Mesendoderm (in vitro differentiated cells): ENCODE measurements at regions not wholly inside any gene's neighbourhood (a gene's known extent, or its start where the extent isn't known, plus 50 kb on each side); places are given as distances from the start of the nearest gene placed in this dataset.
A peak's percentile ranks its signal among the peaks of the same experiment; 100 is the strongest.

ENCODE experiments used
- DNase-seq: peaks from one replicate; pipeline ENCODE4 v3.0.0; 2013
- H2AK5ac ChIP-seq: 2 replicates; pipeline ENCODE4 v1.6.1; 2013; ENCODE audit warnings: low read length, inconsistent platforms
- H2BK120ac ChIP-seq: 2 replicates; pipeline ENCODE4 v1.6.1; 2013; ENCODE audit warnings: low read depth, mild to moderate bottlenecking, low read length, moderate library complexity, mixed read lengths
- H2BK15ac ChIP-seq: replicated peaks from 2 replicates; pipeline ENCODE4 v1.6.1; 2013; ENCODE audit warnings: low read depth, mild to moderate bottlenecking, moderate library complexity
- H2BK5ac ChIP-seq: 2 replicates; pipeline ENCODE4 v1.6.1; 2013; ENCODE audit warnings: low read length, inconsistent platforms
- H3K18ac ChIP-seq: 2 replicates; pipeline ENCODE4 v1.6.1; 2013; ENCODE audit warnings: mild to moderate bottlenecking, low read length, mixed read lengths
- H3K23ac ChIP-seq: one replicate; pipeline ENCODE4 v1.6.1; 2013; ENCODE audit warnings: low read length
- H3K27ac ChIP-seq: 2 replicates; pipeline ENCODE4 v1.5.1; 2013; ENCODE audit warnings: low read depth, mild to moderate bottlenecking, inconsistent platforms, low read length, moderate library complexity
- H3K27me3 ChIP-seq: 2 replicates; pipeline ENCODE4 v1.6.1; 2013; ENCODE audit warnings: low read length, control low read depth, mild to moderate bottlenecking, inconsistent platforms; ENCODE audit not compliant: insufficient read depth, poor library complexity
- H3K36me3 ChIP-seq: 2 replicates; pipeline ENCODE4 v1.6.1; 2013; ENCODE audit warnings: low read length, inconsistent platforms; ENCODE audit not compliant: control insufficient read depth, insufficient read depth
- H3K4ac ChIP-seq: one replicate; pipeline ENCODE4 v1.6.1; 2013; ENCODE audit warnings: low read depth, mild to moderate bottlenecking, low read length, moderate library complexity
- H3K4me1 ChIP-seq: 2 replicates; pipeline ENCODE4 v1.6.1; 2013; ENCODE audit warnings: low read depth, low read length, inconsistent platforms; ENCODE audit not compliant: control insufficient read depth
- H3K4me2 ChIP-seq: 2 replicates; pipeline ENCODE4 v1.6.1; 2013; ENCODE audit warnings: low read length
- H3K4me3 ChIP-seq: 2 replicates; pipeline ENCODE4 v1.5.1; 2013; ENCODE audit warnings: mild to moderate bottlenecking, low read length
- H3K56ac ChIP-seq: one replicate; pipeline ENCODE4 v1.6.1; 2013; ENCODE audit warnings: low read length
- H3K79me1 ChIP-seq: 2 replicates; pipeline ENCODE4 v1.6.1; 2013; ENCODE audit warnings: low read length, inconsistent platforms
- H3K79me2 ChIP-seq: 2 replicates; pipeline ENCODE4 v1.6.1; 2013; ENCODE audit warnings: mild to moderate bottlenecking, low read length; ENCODE audit not compliant: control insufficient read depth, insufficient read depth
- H3K9ac ChIP-seq: 2 replicates; pipeline ENCODE4 v1.6.1; 2013; ENCODE audit warnings: low read length, inconsistent platforms
- H4K5ac ChIP-seq: one replicate; pipeline ENCODE4 v1.6.1; 2013; ENCODE audit warnings: low read length
- H4K8ac ChIP-seq: one replicate; pipeline ENCODE4 v1.6.1; 2013; ENCODE audit warnings: low read depth, mild to moderate bottlenecking, control low read depth, low read length, moderate library complexity
- WGBS: extraction: QIAGEN DNeasy Blood & Tissue Kit; methylation state at CpG from one replicate; pipeline ENCODE4 v1.1.7; 2013; ENCODE audit warnings: low lambda C conversion rate, missing lambda C conversion rate; ENCODE audit not compliant: insufficient coverage; ENCODE audit errors: extremely low coverage; 5-methylcytosine and 5-hydroxymethylcytosine counted together

DNA sequence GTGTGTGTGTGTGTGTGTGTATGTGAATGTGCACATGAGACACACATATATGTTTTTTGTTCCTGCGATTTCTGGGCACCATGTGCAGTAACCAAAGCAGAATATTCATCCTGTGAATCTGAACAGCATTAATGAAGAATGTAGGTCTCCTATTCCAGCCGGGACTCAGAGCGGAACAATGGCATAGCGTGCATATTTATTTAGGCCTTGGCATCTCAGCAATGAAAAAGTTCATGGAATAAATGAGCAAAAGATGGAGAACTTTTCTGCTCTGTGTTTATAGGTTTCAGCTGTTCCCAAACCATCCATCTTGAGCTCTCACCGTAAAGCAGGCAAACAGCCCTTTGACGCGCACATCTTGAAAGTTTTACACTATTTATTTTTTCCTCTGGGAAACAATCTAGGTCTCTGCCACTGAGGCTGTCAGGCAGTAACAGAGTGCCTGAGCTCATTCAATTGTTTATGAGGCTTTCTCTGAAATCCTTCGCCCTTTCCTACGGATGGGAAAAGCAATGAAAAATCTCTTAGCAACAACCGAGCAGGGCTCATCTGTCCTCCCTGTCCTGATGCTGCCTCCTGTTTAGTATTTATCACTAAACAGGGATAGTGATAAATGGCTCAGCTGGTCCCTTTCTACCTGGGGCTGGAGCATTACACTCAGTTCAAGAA is 65.9 kb upstream of the KCNK12 start:
- H2BK120ac ChIP-seq = no peak overlapping the region
- H3K79me2 ChIP-seq = no peaks in the 10 kb centered on the region
- no peak overlapping the region for H3K4me2 ChIP-seq
- H3K27me3 ChIP-seq = no peaks in the 10 kb centered on the region
- no peak overlapping the region for H2AK5ac ChIP-seq
- no peak overlapping the region for H2BK5ac ChIP-seq
- H3K27ac ChIP-seq = no peak overlapping the region
- no peak overlapping the region for H3K4ac ChIP-seq
- H3K36me3 ChIP-seq = no peaks in the 10 kb centered on the region
- no peak overlapping the region for H4K8ac ChIP-seq
- H3K56ac ChIP-seq = no peak overlapping the region
- DNase-seq = no peak
- H3K23ac ChIP-seq = no peak overlapping the region
- no CpG with 5 or more reads among the region's 10 CpGs for WGBS
- H3K4me3 ChIP-seq = no peak overlapping the region
- no peaks in the 10 kb centered on the region for H3K4me1 ChIP-seq
- H3K79me1 ChIP-seq = no peaks in the 10 kb centered on the region
- no peak overlapping the region for H3K18ac ChIP-seq
- H3K9ac ChIP-seq = no peak overlapping the region
- H2BK15ac ChIP-seq = no peak overlapping the region
- no peak overlapping the region for H4K5ac ChIP-seq

DNA sequence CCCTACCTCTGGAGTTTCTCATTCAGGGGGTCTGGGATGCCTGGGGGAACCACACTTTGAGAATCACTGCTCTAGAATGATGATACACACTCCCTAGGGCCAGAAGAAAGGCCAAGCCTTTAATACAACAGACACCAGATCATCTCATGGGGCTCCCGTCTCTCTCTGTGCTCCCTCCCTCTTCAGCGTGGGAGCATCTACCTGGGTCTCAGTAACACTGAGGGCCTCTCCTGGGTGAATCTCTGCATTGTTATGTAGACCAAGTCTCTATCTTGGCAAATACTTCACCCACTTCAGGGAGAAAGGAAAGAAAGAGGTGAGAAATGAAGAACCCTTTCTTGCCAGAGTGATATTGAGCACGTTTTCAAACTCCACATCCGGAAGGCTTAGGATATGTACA is 65.4 kb upstream of the KCNK12 start:
- no peak overlapping the region for H4K5ac ChIP-seq
- H3K56ac ChIP-seq = no peak overlapping the region
- H3K36me3 ChIP-seq = no peaks in the 10 kb centered on the region
- no peak overlapping the region for H2BK120ac ChIP-seq
- H3K79me1 ChIP-seq = no peaks in the 10 kb centered on the region
- no peaks in the 10 kb centered on the region for H3K79me2 ChIP-seq
- H3K4me2 ChIP-seq = no peak overlapping the region
- H2BK5ac ChIP-seq = no peak overlapping the region
- no peak overlapping the region for H2BK15ac ChIP-seq
- H3K18ac ChIP-seq = no peak overlapping the region
- no CpG with 5 or more reads among the region's 4 CpGs for WGBS
- DNase-seq = no peak
- no peak overlapping the region for H3K4ac ChIP-seq
- H2AK5ac ChIP-seq = no peak overlapping the region
- H3K27ac ChIP-seq = no peak overlapping the region
- no peaks in the 10 kb centered on the region for H3K4me1 ChIP-seq
- H3K9ac ChIP-seq = no peak overlapping the region
- H3K4me3 ChIP-seq = no peak overlapping the region
- no peaks in the 10 kb centered on the region for H3K27me3 ChIP-seq
- H3K23ac ChIP-seq = no peak overlapping the region
- no peak overlapping the region for H4K8ac ChIP-seq

DNA sequence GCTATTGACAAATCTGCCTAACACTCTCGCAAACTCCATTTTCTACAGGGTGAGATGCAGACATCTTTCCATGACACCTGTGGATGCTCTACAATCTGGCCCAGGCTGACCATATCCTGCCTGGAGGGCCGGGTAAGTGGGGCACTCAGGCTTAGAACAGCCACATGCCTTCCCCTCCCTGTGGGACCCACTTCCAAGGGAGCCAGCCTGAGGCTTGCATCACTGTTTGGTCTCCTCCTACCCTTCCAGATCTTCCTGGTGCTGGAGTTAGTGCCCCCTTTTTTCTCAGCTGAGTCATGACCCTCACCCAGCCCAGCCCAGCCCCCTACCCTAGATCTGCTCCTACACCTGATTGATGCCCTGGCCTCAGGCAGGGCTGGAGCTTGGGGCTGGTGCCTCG is 62.0 kb upstream of the KCNK12 start:
- no peak overlapping the region for H4K8ac ChIP-seq
- WGBS = no CpG with 5 or more reads among the region's 3 CpGs
- H2BK120ac ChIP-seq = no peak overlapping the region
- no peak overlapping the region for H3K4ac ChIP-seq
- no peaks in the 10 kb centered on the region for H3K27me3 ChIP-seq
- H3K4me3 ChIP-seq = no peak overlapping the region
- no peak for DNase-seq
- no peak overlapping the region for H2AK5ac ChIP-seq
- H3K79me2 ChIP-seq = no peaks in the 10 kb centered on the region
- H2BK5ac ChIP-seq = no peak overlapping the region
- H4K5ac ChIP-seq = no peak overlapping the region
- no peak overlapping the region for H3K18ac ChIP-seq
- H3K36me3 ChIP-seq = no peaks in the 10 kb centered on the region
- H2BK15ac ChIP-seq = no peak overlapping the region
- H3K23ac ChIP-seq = no peak overlapping the region
- H3K27ac ChIP-seq = no peak overlapping the region
- no peaks in the 10 kb centered on the region for H3K4me1 ChIP-seq
- H3K9ac ChIP-seq = no peak overlapping the region
- H3K56ac ChIP-seq = no peak overlapping the region
- H3K79me1 ChIP-seq = no peaks in the 10 kb centered on the region
- no peak overlapping the region for H3K4me2 ChIP-seq

- H2BK120ac ChIP-seq = no peak overlapping the region
- no peaks in the 10 kb centered on the region for H3K79me2 ChIP-seq
- H3K36me3 ChIP-seq = no peaks in the 10 kb centered on the region
- H3K27ac ChIP-seq = no peak overlapping the region
- H3K18ac ChIP-seq = no peak overlapping the region
- H3K23ac ChIP-seq = no peak overlapping the region
- no peak overlapping the region for H4K5ac ChIP-seq
- DNase-seq = peak; percentile 50
- no peaks in the 10 kb centered on the region for H3K4me1 ChIP-seq
- WGBS = no CpG with 5 or more reads among the region's 12 CpGs
- H3K4me2 ChIP-seq = no peak overlapping the region
- no peak overlapping the region for H3K4ac ChIP-seq
- no peak overlapping the region for H2AK5ac ChIP-seq
- H3K4me3 ChIP-seq = no peak overlapping the region
- H3K27me3 ChIP-seq = no peaks in the 10 kb centered on the region
- H3K56ac ChIP-seq = no peak overlapping the region
- no peak overlapping the region for H3K9ac ChIP-seq
- no peaks in the 10 kb centered on the region for H3K79me1 ChIP-seq
- no peak overlapping the region for H2BK15ac ChIP-seq
- H2BK5ac ChIP-seq = no peak overlapping the region
- no peak overlapping the region for H4K8ac ChIP-seq
Measured at GRCh38 chr2:47631792-47632398, 61.1 kb upstream of the KCNK12 start.

DNA sequence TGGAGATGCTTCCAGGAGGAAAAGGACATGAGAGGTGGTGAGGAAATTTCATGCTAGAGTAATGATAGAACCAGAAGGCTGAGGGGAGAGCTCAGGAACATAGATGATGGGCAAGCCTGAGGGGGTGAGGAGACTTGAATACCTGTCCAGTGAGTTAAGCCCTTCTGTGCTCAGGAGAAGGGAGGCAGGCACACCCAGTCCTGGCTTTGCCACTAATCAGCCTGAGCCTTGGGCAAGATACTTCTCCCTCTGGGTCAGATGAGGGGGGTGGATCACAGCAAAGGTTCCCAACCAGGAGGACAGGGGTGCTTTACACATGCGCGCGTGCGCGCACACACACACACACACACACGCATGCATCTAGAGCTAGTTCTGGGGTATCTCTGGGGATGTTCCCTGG is 60.5 kb upstream of the KCNK12 start:
- H3K4me1 ChIP-seq = no peaks in the 10 kb centered on the region
- no peak overlapping the region for H2BK120ac ChIP-seq
- no peak for DNase-seq
- no peak overlapping the region for H2BK15ac ChIP-seq
- no peaks in the 10 kb centered on the region for H3K79me1 ChIP-seq
- no peak overlapping the region for H3K27ac ChIP-seq
- H2BK5ac ChIP-seq = no peak overlapping the region
- no peak overlapping the region for H3K4me2 ChIP-seq
- H3K79me2 ChIP-seq = no peaks in the 10 kb centered on the region
- no peak overlapping the region for H3K56ac ChIP-seq
- H4K5ac ChIP-seq = no peak overlapping the region
- no peak overlapping the region for H2AK5ac ChIP-seq
- H3K27me3 ChIP-seq = no peaks in the 10 kb centered on the region
- no peak overlapping the region for H3K4me3 ChIP-seq
- no CpG with 5 or more reads among the region's 6 CpGs for WGBS
- no peak overlapping the region for H3K4ac ChIP-seq
- H3K9ac ChIP-seq = no peak overlapping the region
- H4K8ac ChIP-seq = no peak overlapping the region
- H3K36me3 ChIP-seq = no peaks in the 10 kb centered on the region
- no peak overlapping the region for H3K18ac ChIP-seq
- no peak overlapping the region for H3K23ac ChIP-seq
